GM18870 (cell line): ENCODE measurements at regions not wholly inside any gene's neighbourhood (a gene's known extent, or its start where the extent isn't known, plus 50 kb on each side); places are given as distances from the start of the nearest gene placed in this dataset.

Experiments
- ATAC-seq: cut with Tn5 transposase; IDR thresholded peaks from one replicate; pipeline ENCODE4 v1.9.1; 2021; ENCODE audit warnings: moderate library complexity; ENCODE audit not compliant: unreplicated experiment

GRCh38 chr5:145510769-145511168 lies 324.4 kb downstream of the PRELID2 start:
- ATAC-seq = no peak

DNA sequence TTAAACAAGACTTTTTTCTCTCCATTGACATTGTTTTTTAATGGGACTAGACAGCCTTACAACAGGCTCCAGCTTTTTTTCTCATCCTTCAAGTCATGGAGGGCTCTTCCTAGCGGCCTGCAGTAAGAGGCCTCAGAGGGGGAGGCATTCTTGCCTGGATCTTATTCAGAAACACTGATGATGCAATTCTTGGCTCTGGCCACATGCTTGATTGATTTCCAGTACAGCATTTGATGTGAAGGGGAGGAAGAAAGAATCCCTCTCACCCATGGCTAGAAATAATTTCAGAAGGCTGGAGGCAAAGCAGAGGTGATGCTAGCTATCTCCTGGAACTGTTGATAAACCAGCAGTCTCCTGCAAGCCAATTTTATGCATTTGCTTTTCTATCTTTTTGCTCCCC lies 324.8 kb downstream of the PRELID2 start:
- ATAC-seq = no peak

- no peak for ATAC-seq
These were observed 325.6 kb downstream of the PRELID2 start for GRCh38 chr5:145509336-145510136.

GRCh38 chr5:145506185-145506850 lies 328.8 kb downstream of the PRELID2 start:
- no peak for ATAC-seq

GRCh38 chr5:145502906-145503305 lies 332.2 kb downstream of the PRELID2 start:
- ATAC-seq = no peak

GRCh38 chr5:145500710-145501109 lies 334.4 kb downstream of the PRELID2 start:
- no peak for ATAC-seq

- no peak for ATAC-seq
These were observed 335.7 kb downstream of the PRELID2 start for GRCh38 chr5:145499483-145499882.

- ATAC-seq = no peak
These were observed 338.1 kb downstream of the PRELID2 start for GRCh38 chr5:145497052-145497451.

DNA sequence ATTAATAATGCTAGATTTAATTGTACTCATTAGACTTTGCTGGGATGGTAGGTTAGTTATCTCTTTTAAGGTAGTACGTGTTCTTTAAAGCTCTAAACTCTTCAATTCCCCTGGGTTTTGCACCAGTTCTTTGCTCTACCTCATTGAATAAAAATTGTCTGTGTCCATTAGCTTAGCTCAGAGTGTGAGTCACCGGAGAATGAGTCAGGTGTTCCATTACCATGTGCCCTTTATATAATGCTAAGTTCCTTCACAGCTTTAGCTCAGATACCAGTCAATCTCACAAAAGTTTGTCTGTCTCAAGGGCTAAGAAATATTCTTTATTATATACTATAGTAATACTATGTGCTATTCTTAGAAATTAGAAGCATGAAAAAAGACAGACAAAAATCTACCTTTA lies 339.4 kb downstream of the PRELID2 start:
- no peak for ATAC-seq

DNA sequence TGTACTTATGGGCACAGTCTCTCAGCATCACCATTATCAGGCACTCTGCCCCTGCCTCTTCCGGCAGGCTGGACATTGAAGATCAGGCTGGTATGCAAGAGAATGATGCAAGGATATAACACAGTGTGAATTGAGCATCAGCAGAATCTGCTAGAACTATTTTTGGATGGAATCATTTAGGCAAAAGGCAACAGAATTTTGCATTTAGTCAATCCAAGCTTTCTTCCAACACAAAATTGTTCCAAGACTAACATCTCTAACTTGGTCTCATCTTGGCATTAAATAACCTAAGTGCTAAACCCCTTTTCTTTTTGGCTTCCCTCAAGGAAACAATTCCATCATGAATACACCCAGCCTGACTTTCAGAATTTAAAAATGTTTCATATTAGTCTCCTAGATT lies 339.9 kb downstream of the PRELID2 start:
- ATAC-seq = no peak

GRCh38 chr5:145493435-145493834 lies 341.7 kb downstream of the PRELID2 start:
- no peak for ATAC-seq

- ATAC-seq = no peak
These were observed 345.6 kb downstream of the PRELID2 start for GRCh38 chr5:145489516-145489915.

DNA sequence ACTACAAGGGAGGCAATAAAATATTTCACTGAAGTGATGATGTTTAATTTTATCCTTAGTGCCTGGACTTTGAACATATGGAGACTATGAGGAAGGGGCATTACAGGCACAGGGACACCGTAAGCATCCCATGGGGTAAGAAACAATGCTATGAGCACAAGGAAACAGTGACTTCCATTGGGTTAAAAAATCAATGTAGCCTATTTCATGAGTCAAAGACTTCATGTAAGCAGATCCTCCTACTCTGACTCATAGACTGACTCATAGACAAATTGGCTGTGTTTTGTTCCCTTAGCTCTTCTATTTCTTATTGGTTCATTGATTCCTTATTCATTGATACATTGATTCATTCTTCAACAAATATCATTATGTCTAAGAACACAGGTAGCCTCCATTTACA lies 351.0 kb downstream of the PRELID2 start:
- ATAC-seq = no peak

DNA sequence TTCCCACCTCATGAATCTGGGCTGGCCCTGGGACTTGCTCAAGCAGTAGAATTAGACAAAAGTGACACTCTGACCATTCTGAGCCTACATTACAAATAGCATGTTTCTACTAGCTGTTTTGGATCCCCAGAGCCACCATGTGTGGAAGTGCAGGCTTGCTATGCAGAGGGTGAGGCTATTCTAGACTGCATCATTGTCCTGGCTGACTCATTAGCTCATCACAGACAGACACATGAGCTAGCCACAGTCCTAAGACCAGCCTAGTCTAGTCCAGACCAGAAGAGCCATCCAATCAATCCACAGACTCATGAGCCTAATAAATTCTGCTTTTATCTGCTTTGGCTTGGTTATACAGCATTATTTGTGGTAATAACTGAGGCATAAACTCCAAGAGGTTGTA lies 351.9 kb downstream of the PRELID2 start:
- no peak for ATAC-seq

- ATAC-seq = no peak
These were observed 355.3 kb downstream of the PRELID2 start for GRCh38 chr5:145479857-145480256.

GRCh38 chr5:145479271-145479670 lies 355.9 kb downstream of the PRELID2 start:
- ATAC-seq = no peak

GRCh38 chr5:145478651-145479050 lies 356.5 kb downstream of the PRELID2 start:
- no peak for ATAC-seq

- no peak for ATAC-seq
These were observed 362.0 kb downstream of the PRELID2 start for GRCh38 chr5:145473042-145473642.

DNA sequence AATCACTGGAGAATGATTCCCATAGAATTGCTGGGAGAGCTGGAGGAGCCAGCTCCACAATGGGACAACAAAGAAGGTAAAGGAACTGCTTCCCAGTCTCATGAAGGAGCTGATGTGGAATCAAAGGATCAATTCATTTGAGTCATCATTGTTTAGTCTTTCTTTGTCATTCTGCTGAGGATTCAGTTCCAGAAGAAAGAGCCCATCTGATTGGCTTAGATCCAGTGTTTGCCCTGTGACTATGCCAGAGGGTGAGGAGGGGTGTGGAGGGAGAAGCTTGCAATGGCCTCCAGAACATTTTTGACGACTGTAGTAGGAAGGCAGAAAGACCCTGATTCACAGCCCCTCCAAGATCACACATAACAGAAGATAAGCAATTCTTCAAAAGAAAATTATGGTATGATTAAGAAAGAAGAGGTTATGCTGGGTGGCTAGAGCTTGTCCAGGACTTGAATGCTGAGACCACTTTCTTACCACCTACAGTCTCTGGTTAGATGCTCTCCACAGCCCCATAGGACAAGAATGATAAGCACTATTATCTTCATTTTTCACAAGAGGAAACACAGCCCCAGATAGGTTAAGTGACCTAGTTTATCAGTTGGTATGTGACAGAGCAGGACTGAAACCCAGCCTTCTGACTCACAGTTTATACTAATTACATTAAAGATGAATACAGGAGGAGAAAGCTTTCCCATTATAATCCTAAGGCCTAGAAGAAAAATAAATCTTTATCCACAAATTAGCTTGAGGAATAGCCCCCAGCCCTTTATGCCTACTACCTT lies 363.1 kb downstream of the PRELID2 start:
- ATAC-seq = no peak

GRCh38 chr5:145471026-145471425 lies 364.1 kb downstream of the PRELID2 start:
- ATAC-seq = no peak

- no peak for ATAC-seq
These were observed 364.7 kb downstream of the PRELID2 start for GRCh38 chr5:145470396-145470979.
